Stomach (tissue), 8 donors: ENCODE measurements at regions not wholly inside any gene's neighbourhood (a gene's known extent, or its start where the extent isn't known, plus 50 kb on each side); places are given as distances from the start of the nearest gene placed in this dataset.

Experiments used
- DNase-seq, 2 donors: peaks; one replicate each; pipeline versions ENCODE4 v3.0.0 to v3.0.0-alpha.2; 2013 to 2019
- H3K27ac ChIP-seq, 5 donors: fragments of 200-600 bp in 4 of 5; sonication (generic) in 4 of 5; one replicate each; pipeline ENCODE4 v1.5.1; 2013 to 2019; ENCODE audit warnings: mild to moderate bottlenecking in 1 of 5, moderate library complexity in 1 of 5
- H3K27me3 ChIP-seq, 3 donors: fragments of 200-600 bp; sonication (generic); one replicate each; pipeline ENCODE4 v1.5.1; 2017 to 2019; ENCODE audit warnings: mixed run types in 1 of 3
- H3K36me3 ChIP-seq, 4 donors: fragments of 200-600 bp; sonication (generic); 1 replicate in 3 of 4; 2 replicates in 1 of 4; pipeline ENCODE4 v1.5.1; 2016 to 2019
- H3K4me1 ChIP-seq, 4 donors: fragments of 200-600 bp; sonication (generic); one replicate each; pipeline ENCODE4 v1.5.1; 2016 to 2019
- H3K4me3 ChIP-seq, 4 donors: fragments of 200-600 bp; sonication (generic) in 3 of 4; one replicate each; pipeline ENCODE4 v1.5.1; 2016 to 2019; ENCODE audit warnings: mild to moderate bottlenecking in 1 of 4
- H3K9me3 ChIP-seq, 4 donors: fragments of 200-600 bp; sonication (generic); one replicate each; pipeline ENCODE4 v1.5.1; 2016 to 2019
- EP300 ChIP-seq: sonication (generic); formaldehyde crosslinking; IDR thresholded peaks from one replicate; pipeline ENCODE4 v1.6.1; 2017; ENCODE audit warnings: antibody characterized with exemption
- POLR2A ChIP-seq, 4 donors: fragments of 450-650 bp; IDR thresholded peaks; one replicate each; pipeline ENCODE4 v1.6.1; 2016; ENCODE audit warnings: antibody characterized with exemption in 4 of 4, control low read depth in 2 of 4, mild to moderate bottlenecking in 1 of 4, moderate library complexity in 1 of 4
- POLR2AphosphoS5 ChIP-seq, 3 donors: sonication (generic); formaldehyde crosslinking; IDR thresholded peaks; one replicate each; pipeline ENCODE4 v1.6.1; 2016; ENCODE audit warnings: antibody characterized with exemption in 3 of 3
- WGBS, 5 donors: extraction: QIAGEN DNeasy Blood & Tissue Kit in 3 of 5; methylation state at CpG; one replicate each; pipeline versions ENCODE4 v1.1.5 to v1.1.7; 2013 to 2018; 5-methylcytosine and 5-hydroxymethylcytosine counted together
- intact Hi-C: fragments of 100-400 bp; cut with DNase I; formaldehyde crosslinking; loops from one replicate; pipeline ENCODE4 v1.15.1; 2023; ENCODE audit warnings: low total_unique reads
- TF ChIP-seq, protein P1 (sequence below), 7 experiments: fragments of 450-650 bp in 4 of 7; fragments of 200-600 bp in 3 of 7; sonication (generic) in 3 of 7; IDR thresholded peaks; one replicate each; pipeline ENCODE4 v1.5.1; 2016 to 2019; ENCODE audit warnings: antibody characterized with exemption in 7 of 7, control low read depth in 2 of 7, mild to moderate bottlenecking in 1 of 7
- donor health status: healthy with polysubstance abuse.
- donor health status: Bipolar disorder and iron deficiency.
- donor health status: healthy.

DNA sequence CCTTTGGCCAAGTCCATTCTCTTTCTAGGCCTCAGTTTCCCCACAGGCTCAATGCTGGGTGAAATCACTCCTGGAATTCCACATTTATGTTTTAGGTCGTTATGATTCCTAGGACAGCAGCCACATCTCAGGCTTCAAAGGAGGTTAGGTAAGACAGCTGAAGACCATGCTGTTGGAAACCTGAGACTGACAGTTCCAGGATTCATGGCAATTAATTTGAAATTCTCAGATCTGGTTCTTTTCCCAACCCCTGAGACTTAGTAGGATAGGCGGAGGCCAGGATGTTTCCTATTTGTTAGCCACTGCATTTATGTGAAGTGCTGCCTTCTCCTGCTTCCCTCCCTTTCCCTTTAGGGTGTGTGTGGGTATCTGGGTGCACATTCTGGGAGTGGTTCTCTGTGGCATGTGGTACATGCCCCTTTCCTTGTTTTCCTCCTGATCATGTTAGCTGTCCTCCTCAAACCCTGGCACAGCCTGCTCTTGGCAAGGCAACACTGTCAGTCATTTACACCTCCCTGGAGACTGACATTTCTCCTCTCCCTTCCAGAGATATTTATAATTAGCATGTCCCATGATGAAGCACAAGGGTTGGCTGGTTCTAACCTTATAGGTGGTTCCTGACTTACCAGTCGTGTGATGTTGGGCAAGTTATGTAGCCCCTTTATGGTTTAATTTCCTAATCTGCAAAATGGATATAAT lies 91.4 kb upstream of the SALL1 start:
- intact Hi-C loops, result no loop called here
- H3K4me1 ChIP-seq, result peaks cover 0 to 8% (median 3%) of the 10 kb centered on the region in 4 donors
- peaks cover 0 to 88% (median 23%) of the 10 kb centered on the region in 3 donors for H3K27me3 ChIP-seq
- H3K36me3 ChIP-seq, result no peaks in the 10 kb centered on the region
- 55 to 79% (median 72%) methylated on average over 3 of the region's 3 CpGs for WGBS, 5 donors
- no peak for DNase-seq
- no peak overlapping the region for H3K27ac ChIP-seq
- H3K4me3 ChIP-seq, result no peak overlapping the region
- peaks cover 0 to 10% (median 2%) of the 10 kb centered on the region in 4 donors for H3K9me3 ChIP-seq
- TF ChIP-seq POLR2AphosphoS5 (IDR thresholded peaks at IDR 0.05) (no peak), POLR2A (IDR thresholded peaks at IDR 0.05) (no peak), EP300 (no peak)
- TF ChIP-seq, protein P1, sequence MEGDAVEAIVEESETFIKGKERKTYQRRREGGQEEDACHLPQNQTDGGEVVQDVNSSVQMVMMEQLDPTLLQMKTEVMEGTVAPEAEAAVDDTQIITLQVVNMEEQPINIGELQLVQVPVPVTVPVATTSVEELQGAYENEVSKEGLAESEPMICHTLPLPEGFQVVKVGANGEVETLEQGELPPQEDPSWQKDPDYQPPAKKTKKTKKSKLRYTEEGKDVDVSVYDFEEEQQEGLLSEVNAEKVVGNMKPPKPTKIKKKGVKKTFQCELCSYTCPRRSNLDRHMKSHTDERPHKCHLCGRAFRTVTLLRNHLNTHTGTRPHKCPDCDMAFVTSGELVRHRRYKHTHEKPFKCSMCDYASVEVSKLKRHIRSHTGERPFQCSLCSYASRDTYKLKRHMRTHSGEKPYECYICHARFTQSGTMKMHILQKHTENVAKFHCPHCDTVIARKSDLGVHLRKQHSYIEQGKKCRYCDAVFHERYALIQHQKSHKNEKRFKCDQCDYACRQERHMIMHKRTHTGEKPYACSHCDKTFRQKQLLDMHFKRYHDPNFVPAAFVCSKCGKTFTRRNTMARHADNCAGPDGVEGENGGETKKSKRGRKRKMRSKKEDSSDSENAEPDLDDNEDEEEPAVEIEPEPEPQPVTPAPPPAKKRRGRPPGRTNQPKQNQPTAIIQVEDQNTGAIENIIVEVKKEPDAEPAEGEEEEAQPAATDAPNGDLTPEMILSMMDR (IDR thresholded peaks at IDR 0.05), result no peak

DNA sequence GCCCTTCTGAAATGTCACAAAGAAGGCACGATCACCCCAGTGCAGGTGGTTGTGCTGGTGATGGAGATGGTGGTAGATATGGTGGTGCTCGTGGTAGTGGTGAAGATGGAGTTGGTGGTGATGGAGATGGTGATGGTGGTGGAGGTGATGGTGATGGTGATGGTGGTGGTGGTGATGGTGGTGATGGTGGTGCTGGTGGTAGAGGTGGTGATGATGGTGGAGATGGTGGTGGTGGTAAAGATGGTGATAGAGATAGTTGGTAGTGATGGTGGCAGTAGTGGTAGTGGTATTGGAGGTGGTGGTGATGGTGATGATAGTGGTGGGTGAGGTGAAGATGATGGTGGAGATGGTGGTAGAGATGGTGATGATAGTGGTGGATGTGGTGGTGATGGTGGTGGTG lies 88.1 kb upstream of the SALL1 start:
- WGBS, 5 donors, result 82 to 96% (median 86%) methylated on average over 2 of the region's 2 CpGs
- Histone ChIP-seq H3K9me3 (no peaks in the 10 kb centered on the region), H3K4me1 (peaks cover 0 to 8% (median 3%) of the 10 kb centered on the region in 4 donors), H3K36me3 (no peaks in the 10 kb centered on the region), H3K27me3 (peaks cover 0 to 75% (median 16%) of the 10 kb centered on the region in 3 donors), H3K27ac (no peak overlapping the region), H3K4me3 (no peak overlapping the region)
- TF ChIP-seq POLR2A (IDR thresholded peaks at IDR 0.05) (no peak), EP300 (no peak), POLR2AphosphoS5 (IDR thresholded peaks at IDR 0.05) (no peak)
- TF ChIP-seq, protein P1 (IDR thresholded peaks at IDR 0.05), result no peak
- no peak for DNase-seq
- intact Hi-C loops, result no loop called here

DNA sequence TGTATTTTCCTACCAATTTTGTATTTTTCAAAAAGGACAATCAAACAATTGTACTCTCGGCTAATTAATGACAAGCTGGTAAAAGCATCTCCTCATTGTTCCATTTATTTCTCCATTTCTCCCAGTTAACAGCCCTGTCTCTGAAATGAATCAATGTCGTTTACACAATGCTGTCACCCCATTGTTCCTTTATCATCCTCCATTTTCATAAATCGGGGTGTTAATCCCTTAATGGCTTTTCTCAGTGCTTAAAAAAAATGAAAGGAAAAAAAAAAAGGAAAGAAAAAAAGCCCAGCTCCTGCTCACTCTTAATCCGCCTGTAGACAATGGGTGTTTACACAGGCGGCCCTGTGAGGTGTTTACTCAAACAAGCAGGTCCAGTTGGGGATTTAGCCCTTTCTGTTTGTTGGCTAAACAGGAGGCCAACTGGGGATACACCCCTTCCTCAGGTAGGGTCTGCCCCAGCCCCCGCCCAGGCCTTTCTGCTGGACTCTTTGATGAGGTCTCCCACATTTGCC lies 86.8 kb upstream of the SALL1 start:
- WGBS, 5 donors, result 21 to 33% (median 24%) methylated on average over 6 of the region's 6 CpGs
- intact Hi-C loops, result no loop called here
- TF ChIP-seq POLR2AphosphoS5 (IDR thresholded peaks at IDR 0.05) (no peak), POLR2A (IDR thresholded peaks at IDR 0.05) (no peak), EP300 (no peak)
- TF ChIP-seq, protein P1 (IDR thresholded peaks at IDR 0.05), result no peak
- Histone ChIP-seq H3K9me3 (no peaks in the 10 kb centered on the region), H3K27me3 (peaks cover 0 to 80% (median 16%) of the 10 kb centered on the region in 3 donors), H3K4me3 (no peak overlapping the region), H3K27ac (no peak overlapping the region), H3K36me3 (no peaks in the 10 kb centered on the region), H3K4me1 (no peaks in the 10 kb centered on the region)
- DNase-seq, result no peak

DNA sequence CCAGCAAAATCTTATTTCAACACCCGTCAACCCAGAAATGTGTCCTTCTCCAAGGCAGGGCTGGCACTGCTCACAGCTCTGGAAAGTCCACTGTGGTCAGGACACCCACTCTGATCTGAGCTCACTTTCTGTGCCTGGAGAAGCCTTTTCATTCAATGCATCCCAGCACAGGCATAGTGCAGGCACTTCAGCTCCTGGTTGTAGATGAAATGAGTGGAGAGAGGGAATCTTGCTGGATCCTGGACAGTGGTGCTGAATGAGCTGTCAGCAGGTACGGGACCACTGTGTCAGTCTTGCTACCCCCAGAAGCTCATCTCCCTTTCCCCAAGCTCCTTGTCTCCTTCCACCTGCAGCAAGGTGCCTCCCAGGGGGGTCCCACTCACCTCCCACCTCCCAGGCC lies 86.1 kb upstream of the SALL1 start:
- no peaks in the 10 kb centered on the region for H3K36me3 ChIP-seq
- no peaks in the 10 kb centered on the region for H3K9me3 ChIP-seq
- no peak for TF ChIP-seq POLR2A (IDR thresholded peaks at IDR 0.05)
- TF ChIP-seq EP300, result no peak
- no peak overlapping the region for H3K4me3 ChIP-seq
- H3K27ac ChIP-seq, result no peak overlapping the region
- peaks cover 0 to 80% (median 16%) of the 10 kb centered on the region in 3 donors for H3K27me3 ChIP-seq
- DNase-seq, result no peak
- no peaks in the 10 kb centered on the region for H3K4me1 ChIP-seq
- 44 to 61% (median 56%) methylated on average over 1 to 2 of the region's 2 CpGs for WGBS, 5 donors
- intact Hi-C loops, result no loop called here

DNA sequence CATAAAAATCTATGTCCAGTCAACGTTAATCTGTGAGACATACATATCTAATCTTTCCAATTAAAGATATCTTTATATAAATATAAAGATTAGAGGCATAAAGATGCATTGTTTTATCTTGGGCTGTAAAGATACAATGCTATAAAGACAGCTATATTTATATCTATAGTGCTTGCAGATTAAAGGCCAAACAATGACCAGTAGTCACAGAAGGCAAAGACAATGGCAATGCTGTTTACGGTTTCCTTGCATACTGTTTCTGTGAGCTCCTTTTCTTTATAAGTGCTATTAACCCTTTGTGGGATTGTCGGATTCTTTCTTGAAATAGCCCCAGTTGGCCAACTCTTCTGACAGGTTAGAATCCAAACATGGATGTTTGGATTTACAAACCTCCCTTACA lies 85.5 kb upstream of the SALL1 start:
- H3K9me3 ChIP-seq, result no peaks in the 10 kb centered on the region
- 14 to 30% (median 21%) methylated on average over 3 of the region's 3 CpGs for WGBS, 5 donors
- no peak overlapping the region for H3K27ac ChIP-seq
- TF ChIP-seq, protein P1 (IDR thresholded peaks at IDR 0.05), result no peak
- TF ChIP-seq POLR2A (IDR thresholded peaks at IDR 0.05) (no peak), POLR2AphosphoS5 (IDR thresholded peaks at IDR 0.05) (no peak)
- no peak overlapping the region for H3K4me3 ChIP-seq
- H3K4me1 ChIP-seq, result no peaks in the 10 kb centered on the region
- DNase-seq, result no peak
- H3K27me3 ChIP-seq, result peaks cover 0 to 80% (median 16%) of the 10 kb centered on the region in 3 donors
- no peaks in the 10 kb centered on the region for H3K36me3 ChIP-seq
- intact Hi-C loops, result no loop called here
